Neural progenitor cell (in vitro differentiated cells): ENCODE measurements at regions not wholly inside any gene's neighbourhood (a gene's known extent, or its start where the extent isn't known, plus 50 kb on each side); places are given as distances from the start of the nearest gene placed in this dataset.

Source experiments
- DNase-seq: peaks from one replicate; pipeline ENCODE4 v3.0.0-alpha.2; 2016; ENCODE audit warnings: low spot score
- H2AFZ ChIP-seq: fragments of 200-600 bp; sonication (generic); replicated peaks from 2 replicates; pipeline ENCODE4 v1.6.1; 2016; ENCODE audit warnings: antibody characterized with exemption
- H3F3A ChIP-seq: fragments of 200-600 bp; sonication (generic); 2 replicates; pipeline ENCODE4 v1.6.1; 2016; ENCODE audit warnings: antibody characterized with exemption, low read depth
- H3K27ac ChIP-seq: fragments of 200-600 bp; sonication (generic); 2 replicates; pipeline ENCODE4 v1.5.1; 2016; ENCODE audit warnings: mild to moderate bottlenecking
- H3K27me3 ChIP-seq: fragments of 200-600 bp; sonication (generic); 2 replicates; pipeline ENCODE4 v1.6.1; 2016; ENCODE audit warnings: mild to moderate bottlenecking, moderate library complexity
- H3K36me3 ChIP-seq: fragments of 200-600 bp; sonication (generic); 2 replicates; pipeline ENCODE4 v1.5.1; 2016
- H3K4me1 ChIP-seq: fragments of 200-600 bp; sonication (generic); 2 replicates; pipeline ENCODE4 v1.6.1; 2016; ENCODE audit warnings: mixed run types
- H3K4me2 ChIP-seq: fragments of 200-600 bp; sonication (generic); 2 replicates; pipeline ENCODE4 v1.6.1; 2016
- H3K4me3 ChIP-seq: fragments of 200-600 bp; sonication (generic); 2 replicates; pipeline ENCODE4 v1.5.1; 2016
- H3K79me2 ChIP-seq: fragments of 200-600 bp; sonication (generic); 2 replicates; pipeline ENCODE4 v1.6.1; 2016; ENCODE audit warnings: low read depth
- H3K9ac ChIP-seq: fragments of 200-600 bp; sonication (generic); 2 replicates; pipeline ENCODE4 v1.6.1; 2016
- H3K9me3 ChIP-seq: fragments of 200-600 bp; sonication (generic); 2 replicates; pipeline ENCODE4 v1.5.1; 2016; ENCODE audit warnings: low read depth
- H4K20me1 ChIP-seq: fragments of 200-600 bp; sonication (generic); 2 replicates; pipeline ENCODE4 v1.6.1; 2016; ENCODE audit warnings: low read depth
- H3K27ac Mint-ChIP-seq: 3 replicates; pipeline ENCODE4 v1.8.0; 2021; ENCODE audit warnings: mixed read lengths
- H3K27me3 Mint-ChIP-seq: 2 replicates; pipeline ENCODE4 v1.8.0; 2022; ENCODE audit warnings: low read depth, mild to moderate bottlenecking, inconsistent platforms, moderate library complexity, mixed read lengths; ENCODE audit not compliant: insufficient read depth
- H3K36me3 Mint-ChIP-seq: 3 replicates; pipeline ENCODE4 v1.8.0; 2021; ENCODE audit warnings: mixed read lengths
- H3K4me1 Mint-ChIP-seq: 3 replicates; pipeline ENCODE4 v1.8.0; 2021; ENCODE audit warnings: mixed read lengths
- H3K4me3 Mint-ChIP-seq: 3 replicates; pipeline ENCODE4 v1.8.0; 2021; ENCODE audit warnings: mild to moderate bottlenecking, moderate library complexity, mixed read lengths
- H3K9me3 Mint-ChIP-seq: 3 replicates; pipeline ENCODE4 v1.8.0; 2020; ENCODE audit warnings: mixed read lengths
- EZH2 ChIP-seq: fragments of 200-600 bp; sonication (generic); IDR thresholded peaks from 2 replicates; pipeline ENCODE4 v1.6.1; 2017; ENCODE audit warnings: antibody characterized with exemption, mild to moderate bottlenecking, moderate library complexity
- EZH2phosphoT487 ChIP-seq: fragments of 200-600 bp; sonication (generic); IDR thresholded peaks from 2 replicates; pipeline ENCODE4 v1.6.1; 2017; ENCODE audit warnings: antibody characterized with exemption
- TF ChIP-seq, protein P1 (sequence below): fragments of 200-600 bp; sonication (generic); IDR thresholded peaks from 2 replicates; pipeline ENCODE4 v1.5.1; 2017; ENCODE audit warnings: antibody characterized with exemption, mild to moderate bottlenecking

DNA sequence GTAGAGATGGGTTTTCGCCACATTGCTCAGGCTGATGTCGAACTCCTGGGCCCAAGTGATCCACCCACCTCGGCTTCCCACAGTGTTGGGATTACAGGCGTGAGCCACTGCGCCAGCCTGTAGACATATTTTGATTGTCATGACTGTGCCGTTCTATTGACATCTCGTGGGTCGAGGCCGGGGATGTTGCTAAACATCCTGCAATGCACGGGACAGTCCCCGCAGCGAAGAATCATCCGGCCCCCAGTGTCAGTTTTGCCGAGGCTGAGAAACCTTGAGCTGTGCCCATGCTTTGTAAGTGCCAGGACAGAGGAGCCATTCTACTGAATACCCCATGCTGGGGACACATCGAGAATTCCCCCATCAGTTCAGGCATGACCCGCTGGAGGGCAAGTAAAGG lies 69.1 kb upstream of the GSE1 start:
- Histone ChIP-seq H3K4me2 (no peak overlapping the region), H4K20me1 (no peaks in the 10 kb centered on the region)
- H3K27ac Mint-ChIP-seq, result no peak overlapping the region

DNA sequence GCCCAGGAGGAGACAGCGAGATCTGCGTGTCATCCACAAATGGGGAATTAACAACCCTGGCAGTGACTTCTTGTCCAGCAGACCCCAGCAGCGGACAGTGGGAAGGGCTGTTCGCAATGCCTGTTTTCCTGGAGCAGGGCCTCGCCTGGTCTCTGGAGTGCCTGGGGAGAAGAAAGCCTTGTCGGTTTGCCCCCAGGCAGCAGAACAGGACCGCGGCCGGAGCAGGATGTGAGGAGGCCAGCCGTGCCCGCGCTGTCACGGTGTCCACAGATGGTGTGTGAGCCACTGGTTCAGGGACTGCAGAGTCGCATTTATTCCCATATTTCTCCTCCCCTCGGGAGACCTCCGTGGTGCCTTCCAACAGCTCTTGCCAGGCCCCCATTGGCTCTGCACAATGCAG lies 68.5 kb upstream of the GSE1 start:
- peak overlapping the region; percentile 57 for H3K27ac Mint-ChIP-seq
- Histone ChIP-seq H3K4me3 (no peak overlapping the region), H3F3A (peaks cover 5% of the 10 kb centered on the region), H3K9ac (no peak overlapping the region), H3K36me3 (no peaks in the 10 kb centered on the region), H3K27ac (no peak overlapping the region), H3K27me3 (no peaks in the 10 kb centered on the region), H3K9me3 (peaks cover 5% of the 10 kb centered on the region), H3K4me1 (no peaks in the 10 kb centered on the region), H3K79me2 (no peaks in the 10 kb centered on the region), H4K20me1 (no peaks in the 10 kb centered on the region), H2AFZ (no peak overlapping the region), H3K4me2 (no peak overlapping the region)
- H3K27me3 Mint-ChIP-seq, result peaks cover 11% of the 10 kb centered on the region
- peaks cover 4% of the 10 kb centered on the region for H3K9me3 Mint-ChIP-seq
- TF ChIP-seq EZH2phosphoT487 (no peak), EZH2 (no peak)
- TF ChIP-seq, protein P1, sequence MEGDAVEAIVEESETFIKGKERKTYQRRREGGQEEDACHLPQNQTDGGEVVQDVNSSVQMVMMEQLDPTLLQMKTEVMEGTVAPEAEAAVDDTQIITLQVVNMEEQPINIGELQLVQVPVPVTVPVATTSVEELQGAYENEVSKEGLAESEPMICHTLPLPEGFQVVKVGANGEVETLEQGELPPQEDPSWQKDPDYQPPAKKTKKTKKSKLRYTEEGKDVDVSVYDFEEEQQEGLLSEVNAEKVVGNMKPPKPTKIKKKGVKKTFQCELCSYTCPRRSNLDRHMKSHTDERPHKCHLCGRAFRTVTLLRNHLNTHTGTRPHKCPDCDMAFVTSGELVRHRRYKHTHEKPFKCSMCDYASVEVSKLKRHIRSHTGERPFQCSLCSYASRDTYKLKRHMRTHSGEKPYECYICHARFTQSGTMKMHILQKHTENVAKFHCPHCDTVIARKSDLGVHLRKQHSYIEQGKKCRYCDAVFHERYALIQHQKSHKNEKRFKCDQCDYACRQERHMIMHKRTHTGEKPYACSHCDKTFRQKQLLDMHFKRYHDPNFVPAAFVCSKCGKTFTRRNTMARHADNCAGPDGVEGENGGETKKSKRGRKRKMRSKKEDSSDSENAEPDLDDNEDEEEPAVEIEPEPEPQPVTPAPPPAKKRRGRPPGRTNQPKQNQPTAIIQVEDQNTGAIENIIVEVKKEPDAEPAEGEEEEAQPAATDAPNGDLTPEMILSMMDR, result no peak
- no peaks in the 10 kb centered on the region for H3K36me3 Mint-ChIP-seq
- peaks cover 36% of the 10 kb centered on the region for H3K4me1 Mint-ChIP-seq
- DNase-seq, result no peak
- H3K4me3 Mint-ChIP-seq, result no peak overlapping the region

More for the DNA sequence above, 69.1 kb upstream of the GSE1 start:
- TF ChIP-seq, protein P1, result no peak
- TF ChIP-seq EZH2 (no peak), EZH2phosphoT487 (no peak)
- Histone ChIP-seq H3K27me3 (no peaks in the 10 kb centered on the region), H3K27ac (no peak overlapping the region), H3K4me3 (no peak overlapping the region), H3K4me1 (no peaks in the 10 kb centered on the region), H3K9ac (no peak overlapping the region), H3K36me3 (no peaks in the 10 kb centered on the region), H3K79me2 (no peaks in the 10 kb centered on the region), H2AFZ (no peak overlapping the region), H3K9me3 (peaks cover 7% of the 10 kb centered on the region), H3F3A (peaks cover under 1% of the 10 kb centered on the region)
- H3K36me3 Mint-ChIP-seq, result no peaks in the 10 kb centered on the region
- DNase-seq, result no peak
- H3K9me3 Mint-ChIP-seq, result peaks cover 8% of the 10 kb centered on the region
- peaks cover 16% of the 10 kb centered on the region for H3K27me3 Mint-ChIP-seq
- H3K4me1 Mint-ChIP-seq, result peaks cover 37% of the 10 kb centered on the region
- no peak overlapping the region for H3K4me3 Mint-ChIP-seq

DNA sequence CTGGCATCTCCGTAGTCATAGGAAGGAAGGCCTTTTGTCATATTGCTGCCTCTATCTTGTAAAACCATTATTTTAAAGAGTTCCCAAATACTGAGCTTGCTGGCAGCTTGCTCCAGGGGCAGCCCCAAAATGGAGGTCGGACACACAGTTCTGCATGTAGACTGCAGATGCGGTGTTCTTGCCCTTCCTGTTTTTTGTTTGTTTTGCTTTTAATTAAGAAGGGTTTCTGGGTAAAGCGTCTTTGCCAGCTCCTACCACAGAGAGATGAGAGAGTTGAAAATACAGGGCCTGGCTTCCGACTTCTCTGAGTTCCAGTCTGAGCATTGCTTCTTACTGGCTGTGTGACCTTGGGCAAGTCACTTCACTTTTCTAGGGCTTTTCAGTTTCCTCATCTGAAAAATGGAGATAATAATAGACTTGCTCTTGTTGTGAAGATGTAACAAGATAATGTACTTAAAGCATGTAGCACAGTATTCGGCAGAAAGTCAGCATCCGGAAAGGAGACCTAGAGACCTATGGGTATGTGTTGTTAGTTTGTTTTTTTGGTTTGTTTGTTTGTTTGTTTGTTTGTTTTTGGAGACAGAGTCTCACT lies 67.8 kb upstream of the GSE1 start:
- Histone ChIP-seq H3K79me2 (no peaks in the 10 kb centered on the region), H3K9me3 (no peaks in the 10 kb centered on the region), H3K27me3 (no peaks in the 10 kb centered on the region), H3K27ac (no peak overlapping the region), H3K4me2 (no peak overlapping the region), H3K36me3 (no peaks in the 10 kb centered on the region), H4K20me1 (no peaks in the 10 kb centered on the region), H3K9ac (no peak overlapping the region), H3K4me3 (no peak overlapping the region), H3F3A (peaks cover 5% of the 10 kb centered on the region), H2AFZ (no peak overlapping the region), H3K4me1 (no peaks in the 10 kb centered on the region)
- DNase-seq, result no peak
- Mint-ChIP-seq H3K9me3 (no peaks in the 10 kb centered on the region), H3K4me1 (peaks cover 36% of the 10 kb centered on the region), H3K27me3 (peaks cover 10% of the 10 kb centered on the region), H3K27ac (peak overlapping the region; percentile 80), H3K4me3 (no peak overlapping the region), H3K36me3 (no peaks in the 10 kb centered on the region)
- no peak for TF ChIP-seq EZH2
- no peak for TF ChIP-seq EZH2phosphoT487
- TF ChIP-seq, protein P1, result no peak
